CMK (cell line): ENCODE measurements at regions not wholly inside any gene's neighbourhood (a gene's known extent, or its start where the extent isn't known, plus 50 kb on each side); places are given as distances from the start of the nearest gene placed in this dataset.

Experiments
- DNase-seq: peaks from one replicate; pipeline ENCODE4 v3.0.0-alpha.2; 2010; ENCODE audit warnings: low read depth

- no peak for DNase-seq
Observed at GRCh38 chr11:28480406-28480805, 372.2 kb downstream of the METTL15 start.

GRCh38 chr11:28476864-28477263 is 368.7 kb downstream of the METTL15 start:
- no peak for DNase-seq

- no peak for DNase-seq
Observed at GRCh38 chr11:28476049-28476448, 367.9 kb downstream of the METTL15 start.

GRCh38 chr11:28472904-28473303 is 364.7 kb downstream of the METTL15 start:
- no peak for DNase-seq

- no peak for DNase-seq
Observed at GRCh38 chr11:28471537-28471936, 363.3 kb downstream of the METTL15 start.

- no peak for DNase-seq
Observed at GRCh38 chr11:28470180-28470579, 362.0 kb downstream of the METTL15 start.

GRCh38 chr11:28466506-28466905 is 358.3 kb downstream of the METTL15 start:
- no peak for DNase-seq

- no peak for DNase-seq
Observed at GRCh38 chr11:28464252-28464867, 356.2 kb downstream of the METTL15 start.

- no peak for DNase-seq
Observed at GRCh38 chr11:28463826-28464225, 355.6 kb downstream of the METTL15 start.

- DNase-seq = no peak
Observed at GRCh38 chr11:28461846-28462245, 353.7 kb downstream of the METTL15 start.

- no peak for DNase-seq
Observed at GRCh38 chr11:28461338-28461737, 353.1 kb downstream of the METTL15 start.

GRCh38 chr11:28460348-28460747 is 352.2 kb downstream of the METTL15 start:
- DNase-seq = no peak

GRCh38 chr11:28459912-28460311 is 351.7 kb downstream of the METTL15 start:
- DNase-seq = no peak

- no peak for DNase-seq
Observed at GRCh38 chr11:28457481-28458065, 349.4 kb downstream of the METTL15 start.

- no peak for DNase-seq
Observed at GRCh38 chr11:28448186-28448585, 340.0 kb downstream of the METTL15 start.

GRCh38 chr11:28447226-28447625 is 339.0 kb downstream of the METTL15 start:
- DNase-seq = no peak

- DNase-seq = no peak
Observed at GRCh38 chr11:28442131-28442530, 333.9 kb downstream of the METTL15 start.

GRCh38 chr11:28439403-28439802 is 331.2 kb downstream of the METTL15 start:
- DNase-seq = no peak

GRCh38 chr11:28420099-28420498 is 311.9 kb downstream of the METTL15 start:
- DNase-seq = no peak

GRCh38 chr11:28417601-28418323 is 309.6 kb downstream of the METTL15 start:
- no peak for DNase-seq

- no peak for DNase-seq
Observed at GRCh38 chr11:28412029-28412428, 303.8 kb downstream of the METTL15 start.

GRCh38 chr11:28401446-28401845 is 293.3 kb downstream of the METTL15 start:
- no peak for DNase-seq

- no peak for DNase-seq
Observed at GRCh38 chr11:28400331-28401100, 292.3 kb downstream of the METTL15 start.
